ENCODE measurements at regions not wholly inside any gene's neighbourhood (a gene's known extent, or its start where the extent isn't known, plus 50 kb on each side); places are given as distances from the start of the nearest gene placed in this dataset.

DNA sequence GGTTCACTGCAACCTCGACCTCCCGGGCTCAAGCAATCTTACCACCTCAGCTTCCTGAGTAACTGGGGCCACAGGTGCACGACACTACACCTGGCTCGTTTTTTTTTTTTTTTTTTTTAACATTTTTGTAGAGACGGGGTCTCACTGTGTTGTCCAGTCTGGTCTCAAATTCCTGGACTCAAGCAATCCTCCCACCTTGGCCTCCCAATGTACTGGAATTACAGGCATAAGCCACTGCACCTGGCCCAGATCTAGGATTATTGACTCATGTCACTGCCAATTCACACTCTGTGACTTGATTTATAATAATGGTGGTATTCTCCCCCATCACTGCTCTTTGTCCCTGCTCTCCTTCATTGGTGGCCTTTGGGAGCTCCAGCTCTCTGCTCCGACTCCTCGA, 145.1 kb downstream of the PTPRU start:
- no peak for DNase-seq (ENCODE audit: low read depth)

GRCh38 chr1:29380532-29380931, 144.2 kb downstream of the PTPRU start:
- peak; percentile 34 for DNase-seq (ENCODE audit: low read depth)

DNA sequence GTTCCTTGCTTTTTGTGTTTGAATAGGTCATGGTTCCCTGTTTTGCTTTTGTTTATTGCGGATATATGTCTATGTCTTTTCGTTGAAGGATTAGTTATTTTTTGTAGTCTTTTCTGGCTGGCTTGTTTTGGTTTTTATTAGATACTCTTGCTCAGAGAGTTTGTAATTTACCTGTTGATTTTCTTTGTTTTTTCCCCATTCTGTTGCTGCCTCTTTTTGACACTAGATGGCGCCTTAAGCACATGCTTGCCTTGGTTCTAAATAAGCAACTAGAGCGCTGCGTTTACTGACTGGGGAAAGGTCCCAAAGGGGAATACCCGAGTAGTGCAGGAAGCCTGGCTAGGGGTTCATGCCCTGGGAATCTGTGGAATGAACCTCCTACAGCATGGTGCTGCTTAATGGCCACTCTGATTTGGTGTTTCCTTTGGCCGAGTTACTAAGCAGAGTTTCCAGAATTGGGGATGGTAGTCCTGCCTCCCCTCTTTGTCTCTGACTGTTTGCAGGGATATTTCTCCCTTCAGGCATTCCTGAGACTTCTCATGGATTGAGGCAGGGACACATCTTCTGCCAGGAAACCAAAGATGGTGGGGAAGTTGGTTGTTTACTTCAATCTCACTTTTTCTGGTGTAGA, 143.2 kb downstream of the PTPRU start:
- peak; percentile 42 for DNase-seq (ENCODE audit: low read depth)

Data from renal cortical epithelial cell (primary cell).